ENCODE measurements at regions not wholly inside any gene's neighbourhood (a gene's known extent, or its start where the extent isn't known, plus 50 kb on each side); places are given as distances from the start of the nearest gene placed in this dataset.

- TF ChIP-seq CTCF (IDR thresholded peaks at IDR 0.05) (no peak), POLR2A (IDR thresholded peaks at IDR 0.05) (no peak)
These were observed 212.4 kb upstream of the FLRT2 start for GRCh38 chr14:85317491-85318021.
